GM21526 (cell line): ENCODE measurements at regions not wholly inside any gene's neighbourhood (a gene's known extent, or its start where the extent isn't known, plus 50 kb on each side); places are given as distances from the start of the nearest gene placed in this dataset.
A peak's percentile ranks its signal among the peaks of the same experiment; 100 is the strongest.
"Not testable (repeated sequence)": the region's sequence is repeated elsewhere in the genome, so short reads cannot be mapped to it uniquely, and the experiment has no call there.

Experiments
- ATAC-seq: cut with Tn5 transposase; IDR thresholded peaks from one replicate; pipeline ENCODE4 v1.9.1; 2021; ENCODE audit warnings: moderate library complexity; ENCODE audit not compliant: unreplicated experiment, low FRiP score

GRCh38 chr4:18736551-18736950 lies 715.0 kb upstream of the LCORL start:
- ATAC-seq, result no peak

GRCh38 chr4:18735740-18736268 lies 714.2 kb upstream of the LCORL start:
- ATAC-seq, result no peak

GRCh38 chr4:18734405-18734804 lies 712.9 kb upstream of the LCORL start:
- no peak for ATAC-seq

- no peak for ATAC-seq
Measured at GRCh38 chr4:18733961-18734360, 712.4 kb upstream of the LCORL start.

GRCh38 chr4:18722748-18723191 lies 701.2 kb upstream of the LCORL start:
- ATAC-seq, result no peak

- no peak for ATAC-seq
Measured at GRCh38 chr4:18698119-18698883, 676.7 kb upstream of the LCORL start.

GRCh38 chr4:18695733-18696527 lies 674.4 kb upstream of the LCORL start:
- no peak for ATAC-seq

GRCh38 chr4:18691431-18692200 lies 670.1 kb upstream of the LCORL start:
- no peak for ATAC-seq

GRCh38 chr4:18690291-18690955 lies 668.9 kb upstream of the LCORL start:
- ATAC-seq, result no peak

GRCh38 chr4:18689308-18690115 lies 668.0 kb upstream of the LCORL start:
- peak; percentile 84 for ATAC-seq

- not testable (repeated sequence) for ATAC-seq
Measured at GRCh38 chr4:18688351-18688750, 666.8 kb upstream of the LCORL start.

GRCh38 chr4:18686338-18687037 lies 664.9 kb upstream of the LCORL start:
- ATAC-seq, result no peak

- no peak for ATAC-seq
Measured at GRCh38 chr4:18684932-18685331, 663.4 kb upstream of the LCORL start.

- no peak for ATAC-seq
Measured at GRCh38 chr4:18676526-18676915, 655.0 kb upstream of the LCORL start.

GRCh38 chr4:18675586-18676525 lies 654.3 kb upstream of the LCORL start:
- no peak for ATAC-seq

GRCh38 chr4:18670034-18670433 lies 648.5 kb upstream of the LCORL start:
- ATAC-seq, result no peak

GRCh38 chr4:18669390-18669789 lies 647.8 kb upstream of the LCORL start:
- no peak for ATAC-seq

- ATAC-seq, result no peak
Measured at GRCh38 chr4:18666322-18666721, 644.8 kb upstream of the LCORL start.
